Astrocyte (in vitro differentiated cells and primary cell): ENCODE measurements at regions not wholly inside any gene's neighbourhood (a gene's known extent, or its start where the extent isn't known, plus 50 kb on each side); places are given as distances from the start of the nearest gene placed in this dataset.

Experiments used
- CTCF ChIP-seq: IDR thresholded peaks from 2 replicates; pipeline ENCODE4 v1.5.1; 2011; ENCODE audit warnings: low read depth, mild to moderate bottlenecking, inconsistent platforms, low read length, moderate library complexity; ENCODE audit not compliant: insufficient read depth
- EZH2 ChIP-seq: IDR thresholded peaks from 2 replicates; pipeline ENCODE4 v1.6.1; 2012; ENCODE audit warnings: mild to moderate bottlenecking, low read length, inconsistent platforms; ENCODE audit not compliant: insufficient read depth

GRCh38 chr18:24923138-24923537, 428.8 kb downstream of the ZNF521 start:
- TF ChIP-seq CTCF (no peak), EZH2 (no peak)
